ENCODE measurements at regions not wholly inside any gene's neighbourhood (a gene's known extent, or its start where the extent isn't known, plus 50 kb on each side); places are given as distances from the start of the nearest gene placed in this dataset.

GRCh38 chr22:27641049-27641795, 160.3 kb downstream of the MN1 start:
- H3K27me3 Mint-ChIP-seq (ENCODE audit: low read depth), result peaks cover 6% of the 10 kb centered on the region
- peaks cover 9% of the 10 kb centered on the region for H3K4me1 Mint-ChIP-seq
- H3K4me3 Mint-ChIP-seq, result no peak overlapping the region
- no peak overlapping the region for H3K27ac Mint-ChIP-seq
- DNase-seq (ENCODE audit: low spot score in 2 of 2, unreplicated experiment in 2 of 2), result no peak
- no peaks in the 10 kb centered on the region for H3K36me3 Mint-ChIP-seq
- TF ChIP-seq, protein P1, sequence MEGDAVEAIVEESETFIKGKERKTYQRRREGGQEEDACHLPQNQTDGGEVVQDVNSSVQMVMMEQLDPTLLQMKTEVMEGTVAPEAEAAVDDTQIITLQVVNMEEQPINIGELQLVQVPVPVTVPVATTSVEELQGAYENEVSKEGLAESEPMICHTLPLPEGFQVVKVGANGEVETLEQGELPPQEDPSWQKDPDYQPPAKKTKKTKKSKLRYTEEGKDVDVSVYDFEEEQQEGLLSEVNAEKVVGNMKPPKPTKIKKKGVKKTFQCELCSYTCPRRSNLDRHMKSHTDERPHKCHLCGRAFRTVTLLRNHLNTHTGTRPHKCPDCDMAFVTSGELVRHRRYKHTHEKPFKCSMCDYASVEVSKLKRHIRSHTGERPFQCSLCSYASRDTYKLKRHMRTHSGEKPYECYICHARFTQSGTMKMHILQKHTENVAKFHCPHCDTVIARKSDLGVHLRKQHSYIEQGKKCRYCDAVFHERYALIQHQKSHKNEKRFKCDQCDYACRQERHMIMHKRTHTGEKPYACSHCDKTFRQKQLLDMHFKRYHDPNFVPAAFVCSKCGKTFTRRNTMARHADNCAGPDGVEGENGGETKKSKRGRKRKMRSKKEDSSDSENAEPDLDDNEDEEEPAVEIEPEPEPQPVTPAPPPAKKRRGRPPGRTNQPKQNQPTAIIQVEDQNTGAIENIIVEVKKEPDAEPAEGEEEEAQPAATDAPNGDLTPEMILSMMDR (IDR thresholded peaks at IDR 0.05; ENCODE audit: unreplicated experiment), result no peak
- H3K9me3 Mint-ChIP-seq, result no peaks in the 10 kb centered on the region

DNA sequence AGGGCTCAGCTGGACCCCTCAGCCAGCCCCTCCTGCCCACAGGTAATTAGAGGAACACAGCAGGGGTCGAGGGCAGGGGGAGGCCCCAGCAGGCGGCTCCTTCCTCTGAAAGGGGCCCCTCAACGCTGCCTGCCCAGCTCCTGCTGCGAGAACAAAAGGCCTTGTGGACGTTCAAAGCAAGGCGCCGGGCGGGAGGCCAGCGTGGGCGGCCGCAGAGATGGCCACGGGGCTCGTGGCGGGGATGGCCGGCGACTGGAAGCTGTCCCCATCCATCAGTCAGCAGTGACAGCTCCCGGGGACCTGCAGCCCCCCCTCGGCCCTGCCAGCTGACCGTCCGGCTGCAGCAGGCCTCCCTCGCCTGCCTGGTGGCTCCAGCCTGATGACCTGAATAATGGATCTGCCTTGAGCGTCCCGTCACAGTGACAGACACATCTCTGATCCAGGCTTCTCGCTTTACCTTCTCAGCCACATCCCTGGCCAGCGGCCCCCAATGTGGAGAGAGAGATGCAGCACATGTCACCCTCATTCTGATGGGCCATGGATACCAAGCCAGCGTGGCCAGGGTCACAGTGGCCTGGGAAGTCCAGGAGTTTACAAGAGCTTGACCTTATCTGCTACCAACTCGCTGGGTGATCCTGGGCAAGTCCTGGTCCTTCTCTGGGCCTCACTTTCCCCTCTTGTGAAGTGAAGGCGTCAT, 159.3 kb downstream of the MN1 start:
- H3K4me1 Mint-ChIP-seq, result peaks cover 9% of the 10 kb centered on the region
- no peaks in the 10 kb centered on the region for H3K9me3 Mint-ChIP-seq
- no peak for DNase-seq (ENCODE audit: low spot score in 2 of 2, unreplicated experiment in 2 of 2)
- H3K4me3 Mint-ChIP-seq, result no peak overlapping the region
- H3K36me3 Mint-ChIP-seq, result no peaks in the 10 kb centered on the region
- no peaks in the 10 kb centered on the region for H3K27me3 Mint-ChIP-seq (ENCODE audit: low read depth)
- TF ChIP-seq, protein P1 (IDR thresholded peaks at IDR 0.05; ENCODE audit: unreplicated experiment), result no peak
- no peak overlapping the region for H3K27ac Mint-ChIP-seq

DNA sequence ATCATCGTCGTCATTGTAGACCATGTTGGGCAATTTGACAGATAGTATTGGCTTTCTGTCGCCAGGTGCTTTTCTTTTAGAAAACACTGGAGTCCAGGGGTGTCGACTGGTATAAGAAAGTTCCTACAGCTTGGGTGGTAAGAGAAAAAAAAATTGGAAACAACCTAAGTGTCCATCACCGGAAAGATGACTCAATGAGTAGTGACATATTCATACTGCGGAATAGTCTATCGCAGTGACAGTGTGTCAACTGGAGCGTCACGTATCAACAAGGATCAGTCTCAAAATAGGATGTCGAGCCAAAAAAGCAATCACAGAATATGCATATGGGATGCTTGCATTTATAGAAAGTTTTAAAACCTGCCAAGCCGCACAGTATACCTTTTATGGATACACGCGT, 157.6 kb downstream of the MN1 start:
- DNase-seq (ENCODE audit: low spot score in 2 of 2, unreplicated experiment in 2 of 2), result no peak
- H3K27me3 Mint-ChIP-seq (ENCODE audit: low read depth), result peaks cover 11% of the 10 kb centered on the region
- peaks cover 13% of the 10 kb centered on the region for H3K4me1 Mint-ChIP-seq
- no peaks in the 10 kb centered on the region for H3K9me3 Mint-ChIP-seq
- H3K36me3 Mint-ChIP-seq, result no peaks in the 10 kb centered on the region
- TF ChIP-seq, protein P1 (IDR thresholded peaks at IDR 0.05; ENCODE audit: unreplicated experiment), result no peak
- H3K4me3 Mint-ChIP-seq, result no peak overlapping the region
- no peak overlapping the region for H3K27ac Mint-ChIP-seq

GRCh38 chr22:27644566-27644965, 157.0 kb downstream of the MN1 start:
- Mint-ChIP-seq H3K4me3 (no peak overlapping the region), H3K9me3 (no peaks in the 10 kb centered on the region), H3K36me3 (no peaks in the 10 kb centered on the region), H3K27ac (no peak overlapping the region), H3K27me3 (ENCODE audit: low read depth) (peaks cover 17% of the 10 kb centered on the region), H3K4me1 (peaks cover 13% of the 10 kb centered on the region)
- DNase-seq (ENCODE audit: low spot score in 2 of 2, unreplicated experiment in 2 of 2), result no peak
- TF ChIP-seq, protein P1 (IDR thresholded peaks at IDR 0.05; ENCODE audit: unreplicated experiment), result no peak

DNA sequence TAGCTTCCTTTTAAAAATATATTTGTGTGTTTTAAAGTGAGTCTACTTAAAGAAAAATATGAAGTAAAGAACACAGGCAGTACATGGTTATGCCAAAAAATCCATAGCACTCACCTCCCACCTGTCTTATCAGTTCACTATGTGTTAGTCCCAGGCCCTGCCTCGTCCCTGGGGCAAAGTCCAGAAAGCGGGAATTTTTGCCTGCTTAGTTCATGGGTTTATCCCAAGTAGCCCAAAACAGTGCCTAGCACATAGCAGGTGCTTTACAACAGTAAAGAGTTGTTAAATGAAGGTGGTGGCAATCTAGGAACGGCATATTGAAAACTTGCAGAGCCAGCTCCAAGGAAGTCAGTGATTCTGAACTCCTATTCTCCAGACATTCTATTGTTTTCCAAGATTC, 154.0 kb downstream of the MN1 start:
- H3K4me3 Mint-ChIP-seq, result no peak overlapping the region
- H3K27me3 Mint-ChIP-seq (ENCODE audit: low read depth), result peaks cover 20% of the 10 kb centered on the region

More for the DNA sequence above, 154.0 kb downstream of the MN1 start:
- Mint-ChIP-seq H3K36me3 (no peaks in the 10 kb centered on the region), H3K4me1 (peaks cover 10% of the 10 kb centered on the region), H3K9me3 (no peaks in the 10 kb centered on the region), H3K27ac (no peak overlapping the region)
- TF ChIP-seq, protein P1 (IDR thresholded peaks at IDR 0.05; ENCODE audit: unreplicated experiment), result no peak
- no peak for DNase-seq (ENCODE audit: low spot score in 2 of 2, unreplicated experiment in 2 of 2)
